GM19023 (cell line): ENCODE measurements at regions not wholly inside any gene's neighbourhood (a gene's known extent, or its start where the extent isn't known, plus 50 kb on each side); places are given as distances from the start of the nearest gene placed in this dataset.

Experiments
- ATAC-seq: cut with Tn5 transposase; IDR thresholded peaks from one replicate; pipeline ENCODE4 v1.9.1; 2021; ENCODE audit warnings: mild to moderate bottlenecking, moderate library complexity; ENCODE audit not compliant: unreplicated experiment

GRCh38 chr22:47230251-47230650, 467.8 kb downstream of the TBC1D22A start:
- no peak for ATAC-seq

- ATAC-seq, result no peak
Measured at GRCh38 chr22:47228767-47229166, 466.3 kb downstream of the TBC1D22A start.

DNA sequence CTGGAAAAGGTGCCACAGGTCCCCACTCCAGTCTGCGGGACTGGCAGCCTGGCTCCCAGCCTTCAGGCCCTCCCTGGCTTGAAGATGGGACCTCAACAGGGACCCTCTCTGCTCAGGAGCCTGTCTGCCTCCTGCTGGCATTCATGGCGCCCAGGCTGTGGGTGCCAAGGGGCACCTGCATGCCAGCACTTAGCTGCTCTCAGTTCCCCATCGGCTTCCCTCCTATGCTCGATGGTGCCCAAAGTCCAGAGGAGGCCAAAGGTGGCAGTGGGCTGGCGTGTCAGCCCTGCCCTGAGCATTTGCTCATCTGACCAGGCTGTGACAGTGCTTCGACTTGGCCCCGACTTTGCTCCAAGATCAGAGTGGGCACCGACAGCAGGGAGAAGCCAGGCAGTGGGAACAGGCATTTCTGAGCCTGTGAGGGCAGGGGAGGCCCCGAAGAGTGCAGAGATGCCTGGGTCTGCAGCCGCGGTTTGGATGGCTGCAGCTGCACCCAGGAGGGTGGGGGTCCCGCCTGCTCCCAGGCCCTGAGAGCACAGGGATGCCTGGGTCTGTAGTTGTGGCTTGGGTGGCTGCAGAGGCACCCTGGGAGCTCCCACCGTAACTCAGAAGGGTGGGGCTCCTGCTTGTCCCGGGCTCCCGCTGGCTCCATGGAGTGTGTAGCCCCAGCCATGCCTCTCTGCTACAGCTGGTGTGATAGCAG, 463.6 kb downstream of the TBC1D22A start:
- no peak for ATAC-seq

DNA sequence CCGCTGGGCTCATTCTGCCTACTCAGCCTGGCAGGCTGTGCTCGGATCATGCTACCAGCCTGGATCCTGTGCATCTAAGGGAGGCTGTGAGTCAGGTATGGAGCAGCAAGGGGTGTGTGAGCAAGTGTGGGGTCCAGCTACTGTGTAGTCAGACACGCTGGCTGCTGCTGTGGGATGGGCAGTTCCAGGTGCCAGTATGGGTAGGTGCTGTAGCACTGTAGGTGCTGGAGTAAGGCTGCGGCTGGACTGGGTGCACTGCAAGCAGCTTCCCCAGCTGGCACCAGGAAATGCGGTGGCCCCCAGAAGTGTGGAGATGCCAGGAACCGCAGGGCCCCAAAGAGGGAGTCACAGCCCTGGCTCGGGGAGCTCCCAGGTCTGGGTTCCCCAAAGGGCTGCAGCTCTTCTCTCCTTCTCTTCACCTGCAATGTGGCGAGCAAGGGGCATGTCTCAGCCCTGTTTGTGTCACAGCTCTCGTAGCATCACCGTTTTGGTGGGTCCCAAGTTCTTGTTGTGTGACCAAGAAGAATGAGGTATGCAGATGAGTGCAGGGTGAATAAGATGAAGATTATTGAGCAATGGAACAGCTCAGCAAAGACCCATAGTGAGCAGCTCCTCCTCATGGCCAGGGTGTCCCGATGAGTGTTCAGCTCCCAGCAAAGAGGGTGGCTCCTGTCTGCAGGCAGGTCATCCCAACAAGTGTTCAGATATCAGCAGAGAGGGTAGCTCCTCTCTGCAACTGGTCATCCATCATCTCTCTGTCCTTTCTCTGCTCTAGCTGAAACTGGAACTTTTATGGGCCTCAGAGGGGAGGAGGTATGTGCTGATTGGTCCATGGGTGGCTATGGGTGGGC, 462.9 kb downstream of the TBC1D22A start:
- ATAC-seq, result no peak
